ENCODE measurements at regions not wholly inside any gene's neighbourhood (a gene's known extent, or its start where the extent isn't known, plus 50 kb on each side); places are given as distances from the start of the nearest gene placed in this dataset.
A peak's percentile ranks its signal among the peaks of the same experiment; 100 is the strongest.

GRCh38 chrX:134173541-134174272, 63.3 kb upstream of the CCDC160 start:
- no peaks in the 10 kb centered on the region for H3K27me3 ChIP-seq (replicated peaks; ENCODE audit: insufficient read depth)
- H3K36me3 ChIP-seq = no peaks in the 10 kb centered on the region
- no peaks in the 10 kb centered on the region for H3K4me1 ChIP-seq (ENCODE audit: control insufficient read depth in 1 of 2, low read depth in 2 of 2)
- no peaks in the 10 kb centered on the region for H3K9me3 ChIP-seq
- H3K4me3 ChIP-seq = peak overlapping the region; percentile 72
- no peak for TF ChIP-seq CTCF (IDR thresholded peaks at IDR 0.05)
- DNase-seq (ENCODE audit: low spot score) (no peak), ATAC-seq (ENCODE audit: insufficient number of reproducible peaks, low FRiP score, low read depth) (no peak)
- H3K27ac ChIP-seq = no peak overlapping the region

- Histone ChIP-seq H3K9me3 (no peaks in the 10 kb centered on the region), H3K27ac (no peak overlapping the region), H3K4me1 (ENCODE audit: control insufficient read depth in 1 of 2, low read depth in 2 of 2) (no peaks in the 10 kb centered on the region), H3K27me3 (replicated peaks; ENCODE audit: insufficient read depth) (no peaks in the 10 kb centered on the region), H3K4me3 (no peak overlapping the region), H3K36me3 (no peaks in the 10 kb centered on the region)
- ATAC-seq (ENCODE audit: insufficient number of reproducible peaks, low FRiP score, low read depth) = no peak
- no peak for DNase-seq (ENCODE audit: low spot score)
- no peak for TF ChIP-seq CTCF (IDR thresholded peaks at IDR 0.05)
Measured at GRCh38 chrX:134174273-134174660, 62.7 kb upstream of the CCDC160 start.

GRCh38 chrX:134174859-134175258, 62.1 kb upstream of the CCDC160 start:
- no peaks in the 10 kb centered on the region for H3K36me3 ChIP-seq
- no peaks in the 10 kb centered on the region for H3K27me3 ChIP-seq (replicated peaks; ENCODE audit: insufficient read depth)
- no peak for ATAC-seq (ENCODE audit: insufficient number of reproducible peaks, low FRiP score, low read depth)
- no peak for TF ChIP-seq CTCF (IDR thresholded peaks at IDR 0.05)
- H3K27ac ChIP-seq = no peak overlapping the region
- DNase-seq (ENCODE audit: low spot score) = no peak
- H3K4me1 ChIP-seq (ENCODE audit: control insufficient read depth in 1 of 2, low read depth in 2 of 2) = no peaks in the 10 kb centered on the region
- H3K9me3 ChIP-seq = no peaks in the 10 kb centered on the region
- H3K4me3 ChIP-seq = no peak overlapping the region

- no peak for TF ChIP-seq CTCF (IDR thresholded peaks at IDR 0.05)
- Histone ChIP-seq H3K4me1 (ENCODE audit: control insufficient read depth in 1 of 2, low read depth in 2 of 2) (no peaks in the 10 kb centered on the region), H3K36me3 (no peaks in the 10 kb centered on the region), H3K4me3 (no peak overlapping the region), H3K27me3 (replicated peaks; ENCODE audit: insufficient read depth) (no peaks in the 10 kb centered on the region), H3K27ac (no peak overlapping the region), H3K9me3 (no peaks in the 10 kb centered on the region)
- ATAC-seq (ENCODE audit: insufficient number of reproducible peaks, low FRiP score, low read depth) (no peak), DNase-seq (ENCODE audit: low spot score) (no peak)
Measured at GRCh38 chrX:134177527-134177926, 59.5 kb upstream of the CCDC160 start.

GRCh38 chrX:134180601-134181274, 56.2 kb upstream of the CCDC160 start:
- H3K27me3 ChIP-seq (replicated peaks; ENCODE audit: insufficient read depth) = no peaks in the 10 kb centered on the region
- no peaks in the 10 kb centered on the region for H3K9me3 ChIP-seq
- H3K27ac ChIP-seq = no peak overlapping the region
- H3K4me3 ChIP-seq = no peak overlapping the region
- DNase-seq (ENCODE audit: low spot score) = no peak
- no peak for ATAC-seq (ENCODE audit: insufficient number of reproducible peaks, low FRiP score, low read depth)
- TF ChIP-seq CTCF (IDR thresholded peaks at IDR 0.05) = no peak
- H3K4me1 ChIP-seq (ENCODE audit: control insufficient read depth in 1 of 2, low read depth in 2 of 2) = no peaks in the 10 kb centered on the region
- H3K36me3 ChIP-seq = no peaks in the 10 kb centered on the region

Measured in thoracic aorta (tissue), 2 donors.